Fibroblast of lung (primary cell): ENCODE measurements at regions not wholly inside any gene's neighbourhood (a gene's known extent, or its start where the extent isn't known, plus 50 kb on each side); places are given as distances from the start of the nearest gene placed in this dataset.

ENCODE experiments used
- CTCF ChIP-seq, 2 donors: IDR thresholded peaks in 1 of 2; conservative IDR thresholded peaks in 1 of 2; 1 replicate in 1 of 2; 2 replicates in 1 of 2; pipeline ENCODE4 v1.5.1; 2011 to 2012; ENCODE audit warnings: low read length in 2 of 2, control low read depth in 1 of 2, inconsistent platforms in 1 of 2, low read depth in 1 of 2, mild to moderate bottlenecking in 1 of 2
- EZH2 ChIP-seq: IDR thresholded peaks from 2 replicates; pipeline ENCODE4 v1.5.1; 2012; ENCODE audit warnings: low read length, control low read depth, mild to moderate bottlenecking; ENCODE audit errors: missing control alignments

GRCh38 chr4:155608225-155608885 is 58.3 kb upstream of the GUCY1A1 start:
- TF ChIP-seq CTCF (conservative IDR thresholded peaks at IDR 0.05 in 1 of 2, IDR thresholded peaks at IDR 0.05 in 1 of 2; ENCODE audit: low read depth in 1 of 2, low read length in 2 of 2) (no peak), EZH2 (no peak)
